HK-2 (cell line): ENCODE measurements at regions not wholly inside any gene's neighbourhood (a gene's known extent, or its start where the extent isn't known, plus 50 kb on each side); places are given as distances from the start of the nearest gene placed in this dataset.
"Not testable (repeated sequence)": the region's sequence is repeated elsewhere in the genome, so short reads cannot be mapped to it uniquely, and the experiment has no call there.

Experiments
- DNase-seq: peaks from one replicate; pipeline ENCODE4 v3.0.0-alpha.2; 2018; ENCODE audit not compliant: unreplicated experiment

DNA sequence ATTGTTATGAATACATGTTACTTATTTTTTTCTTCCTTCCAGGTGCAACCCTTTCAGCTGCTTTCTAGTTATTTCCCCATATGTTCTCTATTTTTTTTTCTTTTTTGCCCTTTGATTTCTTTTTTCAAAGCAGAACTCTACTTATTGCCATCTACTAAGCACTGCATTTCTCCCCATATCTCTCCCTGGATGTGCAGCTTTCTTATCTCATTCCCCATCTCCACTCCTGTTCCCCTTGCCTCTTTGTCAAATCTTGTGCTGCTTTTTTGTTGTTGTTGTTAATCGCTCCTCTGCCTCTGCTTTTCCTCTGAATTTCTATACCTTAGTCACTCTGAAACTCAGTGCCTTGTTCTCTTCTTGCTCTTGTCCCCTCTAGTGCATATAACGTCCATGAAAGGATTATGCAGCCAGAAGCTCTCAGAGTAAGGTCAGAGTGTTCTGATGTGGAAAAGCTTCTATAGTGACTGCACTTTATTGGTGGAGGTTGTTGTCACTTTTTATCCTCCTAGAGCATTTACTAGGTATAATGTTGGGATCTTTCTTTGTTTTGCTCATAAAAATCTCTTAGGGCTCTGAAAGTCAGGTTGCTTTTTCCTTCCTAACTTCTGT, 51.1 kb upstream of the JADE1 start:
- no peak for DNase-seq

DNA sequence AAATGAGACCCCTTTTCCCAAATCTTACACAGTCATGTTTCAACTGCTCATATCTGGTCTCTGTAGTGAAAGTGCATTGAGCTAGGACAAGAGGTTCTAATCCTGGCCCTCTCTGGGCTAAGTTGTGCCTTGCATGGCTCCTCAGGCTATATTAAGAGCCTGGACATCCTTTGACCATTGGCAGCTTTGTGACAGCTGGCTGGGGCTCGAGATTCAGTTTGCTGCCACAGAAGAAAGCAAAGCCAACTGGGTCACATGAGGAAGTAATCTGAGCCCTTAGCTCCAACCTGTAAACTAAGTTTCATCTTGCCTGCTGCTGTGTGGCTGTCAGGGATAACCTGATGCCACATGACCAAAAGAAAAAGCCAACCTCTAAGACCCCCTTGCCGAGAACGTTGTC, 51.8 kb upstream of the JADE1 start:
- no peak for DNase-seq

DNA sequence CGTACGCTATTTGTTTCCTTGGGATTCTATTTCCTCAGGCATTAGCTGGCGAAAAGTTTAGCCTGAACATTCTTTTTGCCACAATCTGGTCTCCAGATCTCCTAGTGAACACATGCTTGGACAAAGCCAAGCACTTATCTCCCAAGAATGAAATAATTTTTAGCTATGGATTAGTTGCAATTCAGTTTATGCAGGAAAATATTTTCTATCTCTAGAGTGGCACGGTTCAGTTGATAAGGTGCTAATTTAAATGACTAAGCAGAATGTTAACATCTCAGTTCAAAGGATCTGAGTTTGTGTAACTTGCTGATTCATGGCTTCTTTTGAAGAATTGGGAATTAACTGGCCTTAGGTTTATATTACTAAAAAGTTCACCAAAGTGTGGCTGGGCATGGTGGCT, 58.1 kb upstream of the JADE1 start:
- DNase-seq, result no peak

DNA sequence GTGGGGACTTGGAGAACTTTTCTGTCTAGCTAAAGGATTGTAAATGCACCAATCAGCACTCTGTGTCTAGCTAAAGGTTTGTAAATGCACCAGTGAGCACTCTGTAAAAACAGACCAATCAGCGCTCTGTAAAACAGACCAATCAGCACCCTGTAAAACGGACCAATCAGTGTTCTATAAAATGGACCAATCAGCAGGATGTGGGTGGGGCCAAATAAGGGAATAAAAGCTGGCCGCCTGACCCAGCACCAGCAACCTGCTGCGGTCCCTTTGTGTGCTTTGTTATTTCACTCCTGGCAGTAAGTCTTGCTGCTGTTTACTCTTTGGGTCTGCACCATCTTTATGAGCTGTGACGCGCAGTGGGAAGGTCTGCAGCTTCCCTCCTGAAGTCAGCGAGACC, 67.8 kb upstream of the JADE1 start:
- DNase-seq, result not testable (repeated sequence)

DNA sequence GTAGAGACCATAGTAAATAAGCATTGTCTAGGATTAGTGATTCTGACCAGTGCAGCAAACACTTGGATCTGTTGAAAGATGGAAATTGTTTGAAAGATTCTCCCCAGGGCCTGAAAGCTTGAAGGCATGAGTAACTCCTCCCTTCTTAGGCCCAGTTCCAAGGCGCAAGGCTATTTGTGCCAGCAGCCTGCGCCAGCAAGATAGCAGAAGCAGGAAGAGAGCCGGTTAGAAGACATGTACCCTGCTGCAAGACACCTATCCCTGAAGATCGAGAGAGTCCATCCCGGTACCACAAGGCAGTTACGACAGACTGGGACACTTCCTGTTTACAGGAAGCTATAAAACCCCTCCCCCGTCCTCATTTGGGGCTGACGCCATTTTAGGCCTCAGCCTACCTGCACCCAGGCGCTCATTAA, 72.4 kb upstream of the JADE1 start:
- DNase-seq, result no peak

DNA sequence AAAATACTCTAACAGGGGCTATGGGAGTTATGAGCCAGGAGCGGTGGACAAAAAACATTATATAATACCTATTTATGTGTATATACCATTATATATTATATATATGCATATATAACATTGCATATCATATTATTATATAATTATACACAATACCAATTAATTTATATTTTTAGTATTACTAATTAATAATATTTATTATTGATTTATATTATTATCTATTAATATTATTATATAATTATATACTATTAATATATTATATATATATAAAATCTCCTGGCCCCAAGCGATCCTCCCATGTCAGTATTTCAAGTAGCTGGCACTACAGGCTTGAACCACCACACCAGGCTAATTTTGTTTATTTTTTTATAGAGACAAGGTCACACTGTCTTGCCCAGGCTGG, 73.8 kb upstream of the JADE1 start:
- no peak for DNase-seq

DNA sequence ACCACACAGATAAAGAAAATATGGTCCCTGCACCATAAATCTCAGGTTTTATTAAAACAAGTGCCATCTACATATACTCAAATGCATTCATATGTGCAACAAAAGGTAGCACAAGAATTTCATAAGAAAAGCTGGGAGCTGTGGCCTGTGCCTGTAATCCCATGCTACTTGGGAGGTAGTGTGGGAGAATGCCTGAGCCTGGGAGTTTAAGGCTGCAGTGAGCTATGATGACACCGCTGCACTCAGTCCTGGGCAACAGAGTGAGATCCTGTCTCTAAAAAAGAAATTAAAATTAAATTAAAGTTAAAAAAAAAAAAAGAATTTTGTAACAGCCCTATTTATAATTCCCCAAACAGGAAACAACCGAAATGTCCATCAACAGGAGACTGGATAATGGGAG, 81.3 kb upstream of the JADE1 start:
- no peak for DNase-seq

DNA sequence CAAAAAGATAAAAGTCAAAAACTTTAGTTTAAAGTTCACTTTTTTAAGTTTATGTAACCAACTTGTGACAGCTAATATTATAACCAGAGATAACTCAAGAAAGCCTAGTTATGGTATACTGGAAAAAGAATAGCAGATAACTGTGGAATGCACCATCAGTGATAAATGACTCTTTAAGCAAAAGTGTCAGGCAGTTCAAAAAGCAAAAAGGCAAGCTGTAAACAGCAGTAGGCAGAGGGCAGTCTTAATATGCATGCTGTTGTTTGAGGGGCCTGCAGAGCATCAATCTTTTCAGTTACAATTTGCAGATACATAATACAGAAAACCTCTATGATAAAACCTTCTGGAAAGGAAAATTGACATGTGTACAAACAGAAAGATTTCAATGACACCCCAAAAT, 81.8 kb upstream of the JADE1 start:
- no peak for DNase-seq

DNA sequence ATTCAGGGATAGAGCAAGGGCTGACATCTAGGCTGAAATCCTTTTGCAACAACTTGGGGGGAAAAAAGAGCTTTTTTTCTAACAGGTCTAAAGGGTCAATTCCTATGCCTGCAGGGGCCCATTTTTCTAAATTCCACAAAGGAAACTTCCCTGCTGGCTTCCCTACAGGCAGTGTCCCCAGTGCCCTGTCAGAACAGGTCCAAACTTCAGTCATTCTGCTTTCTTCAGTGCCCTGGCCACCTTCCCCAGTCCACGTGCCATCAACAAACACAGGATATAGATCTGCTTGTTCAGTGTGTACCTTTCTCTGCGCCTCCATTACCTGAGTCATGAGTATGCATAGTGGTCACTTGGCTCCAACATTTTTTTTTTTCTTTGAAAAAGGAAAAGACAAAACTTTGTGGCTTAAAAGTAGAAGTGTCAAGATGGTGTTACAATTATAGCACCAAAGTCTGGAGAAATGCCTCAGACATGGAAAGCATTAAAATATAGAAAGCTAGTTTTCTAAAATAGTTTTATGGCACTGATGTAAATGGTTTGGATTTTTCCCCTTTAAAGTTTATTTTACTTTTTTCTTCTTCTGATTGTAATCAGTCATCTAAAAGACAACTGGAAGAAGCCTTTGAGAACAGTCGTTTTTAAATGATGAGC, 84.0 kb upstream of the JADE1 start:
- DNase-seq, result no peak

DNA sequence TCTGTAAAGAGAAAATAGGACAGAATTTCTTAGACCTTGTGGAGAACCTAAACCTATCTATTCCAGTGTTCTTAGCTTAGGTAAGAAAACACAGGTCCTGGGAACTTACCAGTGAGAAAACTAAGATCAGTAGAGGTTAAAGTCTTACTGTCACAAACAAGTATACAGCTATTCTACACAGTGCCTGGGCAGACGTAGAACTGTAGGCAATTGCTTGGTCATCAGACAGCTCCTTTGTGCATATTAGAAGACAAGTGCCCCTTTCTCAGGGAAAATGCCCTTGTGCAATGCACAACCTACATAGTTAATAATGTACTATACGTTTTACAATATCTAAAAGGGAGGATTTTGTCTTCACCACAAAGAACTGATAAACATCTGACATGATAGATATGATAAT, 86.6 kb upstream of the JADE1 start:
- DNase-seq, result no peak

DNA sequence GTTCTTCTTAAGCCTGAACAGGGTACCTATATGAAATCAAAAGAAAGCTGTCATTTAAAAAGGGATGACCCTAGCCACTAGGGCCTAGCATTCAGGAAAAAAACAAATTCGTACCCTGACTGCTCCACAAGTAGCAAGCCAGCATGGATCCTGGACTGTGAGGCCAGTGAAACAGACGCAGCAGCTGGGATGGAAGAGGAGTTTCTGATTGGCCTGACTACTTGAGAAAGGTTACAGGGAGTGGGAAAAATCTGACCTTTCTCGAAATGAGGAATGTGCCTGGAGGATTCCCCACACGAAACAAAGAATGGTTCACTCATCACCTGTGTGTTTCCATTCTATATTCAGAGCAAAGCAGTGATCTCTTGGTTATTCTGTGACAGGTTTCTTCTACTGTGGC, 87.6 kb upstream of the JADE1 start:
- no peak for DNase-seq

DNA sequence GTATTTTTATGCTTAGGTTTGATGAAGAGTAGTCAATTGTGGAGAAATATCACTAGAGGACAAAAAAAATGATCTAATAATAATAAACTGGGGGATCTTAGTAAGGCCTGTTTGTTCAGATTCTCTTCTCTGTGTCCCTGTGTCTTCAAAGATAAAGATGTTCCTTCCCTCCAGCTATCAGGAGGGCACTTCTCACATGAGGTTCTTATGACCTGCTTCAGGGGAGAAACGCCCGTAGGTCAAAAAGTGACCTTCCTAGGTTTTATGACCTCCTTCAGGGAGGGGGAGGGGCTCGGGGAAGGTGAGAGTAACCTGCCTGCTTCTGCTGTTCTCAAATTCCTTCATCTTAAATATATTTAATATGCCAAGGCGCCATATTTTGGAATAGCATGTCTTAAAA, 89.2 kb upstream of the JADE1 start:
- DNase-seq, result no peak

DNA sequence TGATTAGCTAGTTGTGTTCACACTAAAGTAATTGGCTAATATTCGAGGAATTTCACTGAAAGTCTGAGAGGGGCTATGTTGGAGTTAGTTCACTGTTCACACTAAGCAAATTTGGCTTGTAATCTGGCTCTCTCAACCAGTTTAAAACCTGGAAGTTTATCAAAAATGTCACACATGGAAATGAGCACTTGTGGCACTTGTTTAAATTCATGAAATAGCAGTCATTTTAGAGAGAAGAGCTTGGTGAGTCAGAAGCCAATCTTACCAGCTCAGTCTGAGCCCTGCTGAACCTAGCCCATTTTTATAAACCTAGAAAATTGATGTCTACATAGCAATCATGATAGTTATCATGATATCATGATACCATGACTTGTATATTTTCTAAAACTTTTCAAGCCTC, 90.7 kb upstream of the JADE1 start:
- DNase-seq, result no peak

DNA sequence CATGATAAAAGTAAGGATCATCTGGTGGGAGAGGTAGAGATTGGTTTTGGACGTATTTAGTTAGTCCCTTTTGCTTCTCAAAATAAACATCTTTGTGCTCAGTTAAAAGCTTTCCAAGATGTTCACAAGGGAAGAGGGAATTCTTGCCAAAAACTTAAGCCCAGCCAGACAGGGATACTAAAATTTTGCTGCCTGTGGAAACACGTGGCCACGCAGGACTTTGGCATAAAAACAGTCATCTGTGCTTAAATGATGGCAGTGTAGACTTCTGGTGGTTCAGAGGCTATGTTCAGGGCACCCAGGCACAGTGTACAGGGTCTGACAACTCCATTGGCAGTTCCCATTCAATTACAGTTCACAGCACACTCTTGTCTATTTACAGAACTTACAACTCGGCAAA, 93.2 kb upstream of the JADE1 start:
- no peak for DNase-seq

DNA sequence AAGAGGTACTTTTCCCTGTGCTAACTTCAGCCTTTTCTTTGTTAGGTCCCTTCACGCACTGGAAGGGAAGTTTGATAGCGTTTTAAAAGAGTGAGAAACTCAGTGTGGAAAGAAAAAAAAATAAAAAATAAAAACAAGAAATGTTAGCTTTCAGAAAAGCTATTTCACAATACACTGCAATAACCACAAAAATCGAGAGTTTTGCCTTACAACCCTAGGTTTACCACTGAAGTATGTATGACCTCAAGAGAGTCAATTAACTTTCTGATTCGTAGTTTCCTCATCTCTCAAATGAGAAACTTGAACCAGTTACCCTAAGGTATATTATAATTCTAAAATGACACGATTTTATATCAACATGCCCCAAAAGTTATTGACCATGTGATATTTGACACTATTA, 93.9 kb upstream of the JADE1 start:
- DNase-seq, result no peak

DNA sequence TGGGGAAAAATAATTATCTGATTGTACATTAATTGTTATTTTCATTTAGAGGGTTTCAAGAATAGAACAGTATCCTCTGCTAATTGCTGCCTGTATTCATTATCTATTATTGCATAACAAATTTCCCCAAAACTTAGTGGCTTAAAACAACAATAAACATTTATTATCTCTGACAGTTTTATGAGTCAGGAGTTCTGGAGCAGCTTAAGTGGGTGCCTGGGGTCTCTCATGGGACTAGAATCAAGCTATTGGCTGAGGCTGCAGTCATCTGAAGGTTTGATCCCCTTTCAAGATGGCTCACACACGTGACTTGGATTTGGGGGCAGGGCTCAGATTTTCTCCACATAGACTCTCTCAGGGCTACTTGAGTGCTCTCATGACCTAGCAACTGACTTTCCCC, 98.1 kb upstream of the JADE1 start:
- no peak for DNase-seq

DNA sequence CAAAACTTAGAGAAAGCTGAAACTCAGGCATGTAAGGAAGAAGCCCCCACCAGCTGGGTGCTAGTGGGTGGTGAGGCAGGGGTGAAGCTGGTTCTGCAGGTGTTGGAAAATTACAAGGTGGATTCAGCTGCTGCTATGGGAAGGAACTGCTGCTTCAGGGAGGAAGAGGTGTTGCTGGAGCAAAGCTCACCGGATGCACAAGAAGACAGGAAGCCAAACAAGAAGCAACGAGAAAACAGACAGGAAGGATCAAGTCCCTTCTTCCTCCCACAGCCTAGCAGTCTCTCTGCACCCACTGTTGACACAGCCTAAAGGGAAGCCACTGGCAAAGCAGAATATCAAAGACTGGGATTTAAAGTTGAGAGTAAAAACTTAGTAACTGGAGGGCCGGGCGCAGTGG, 100.2 kb upstream of the JADE1 start:
- DNase-seq, result no peak

DNA sequence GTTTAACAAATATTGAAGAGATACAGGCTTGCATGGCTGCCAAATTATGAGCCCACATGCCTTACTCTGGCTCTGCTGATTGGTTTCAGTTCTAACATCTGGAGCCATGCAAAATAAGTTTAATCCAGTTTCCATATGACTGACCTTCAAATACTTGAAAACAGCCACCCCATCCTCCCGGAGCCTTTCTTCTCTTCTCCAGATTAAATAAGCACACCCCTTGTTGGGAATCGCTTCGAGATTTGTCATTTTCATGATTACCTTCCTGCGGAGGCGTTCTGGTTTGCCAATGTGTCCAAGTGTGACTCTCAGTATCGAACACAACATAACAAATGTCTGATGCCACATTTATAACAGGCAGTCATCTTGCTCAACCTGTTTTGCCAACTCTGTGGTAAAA, 101.6 kb upstream of the JADE1 start:
- DNase-seq, result no peak

DNA sequence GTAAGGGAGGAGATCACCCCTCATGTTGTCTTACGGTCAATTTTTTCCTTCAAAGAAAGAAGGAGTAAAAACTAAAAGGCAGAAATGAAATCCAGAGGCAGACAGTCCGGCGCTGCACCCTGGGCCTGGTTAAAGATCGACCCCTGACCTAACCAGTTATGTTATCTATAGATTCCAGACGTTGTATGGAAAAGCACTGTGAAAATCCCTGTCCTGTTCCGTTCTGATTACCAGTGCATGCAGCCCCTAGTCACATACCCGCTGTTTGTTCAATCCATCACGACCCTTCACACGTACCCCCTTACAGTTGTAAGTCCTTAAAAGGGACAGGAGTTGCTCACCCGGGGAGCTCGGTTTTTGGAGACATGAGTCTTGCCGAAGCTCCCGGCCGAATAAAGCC, 105.6 kb upstream of the JADE1 start:
- no peak for DNase-seq

DNA sequence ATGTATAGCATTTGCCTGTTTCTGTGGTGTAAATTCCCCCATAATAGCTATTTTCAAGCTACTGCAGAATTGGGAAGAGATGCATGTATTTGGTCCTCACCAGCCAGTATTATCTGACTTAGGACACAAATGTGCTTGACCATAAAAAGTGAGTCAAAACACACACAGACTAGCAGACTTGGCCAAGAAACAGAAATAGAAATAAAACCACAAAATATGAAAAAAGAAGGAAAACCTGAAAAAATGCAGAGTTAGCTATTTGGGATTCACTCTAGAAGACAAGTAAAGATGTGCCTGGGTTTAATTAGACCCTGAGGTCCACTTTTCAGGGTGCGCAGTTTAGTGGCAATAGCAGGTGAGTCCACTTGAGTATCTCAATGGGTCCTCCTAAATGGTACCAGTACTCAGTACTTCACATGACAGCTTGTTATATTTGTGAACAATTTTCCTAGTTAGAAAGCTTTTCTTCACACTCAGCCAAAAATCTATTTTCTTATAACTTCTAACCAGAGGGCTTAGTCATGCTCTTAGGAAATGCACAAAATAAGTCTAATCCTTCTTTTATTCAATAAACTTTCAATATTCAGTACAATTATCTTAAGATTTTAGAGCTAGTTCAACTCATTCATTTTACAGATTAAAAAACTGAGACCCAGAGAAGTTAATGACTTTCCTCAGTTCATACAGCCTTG, 108.7 kb upstream of the JADE1 start:
- no peak for DNase-seq

DNA sequence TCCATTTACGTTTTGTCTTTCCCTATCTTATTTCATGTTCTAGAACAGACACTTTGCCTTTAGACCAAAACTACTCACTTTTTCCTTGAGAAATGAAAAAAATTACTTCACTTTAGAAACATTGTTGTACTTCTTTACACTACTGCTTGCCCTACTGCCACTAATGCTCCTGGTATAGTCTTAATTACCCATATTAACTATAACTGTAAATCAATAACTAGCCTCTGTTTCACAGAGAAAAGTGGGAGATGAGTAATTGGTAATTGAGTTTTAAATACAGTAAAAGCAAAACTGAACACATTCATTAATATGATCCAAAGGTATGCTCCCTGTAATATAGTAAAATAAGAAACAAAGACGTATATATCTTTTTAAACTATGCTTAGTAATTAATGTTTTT, 111.1 kb upstream of the JADE1 start:
- DNase-seq, result no peak

DNA sequence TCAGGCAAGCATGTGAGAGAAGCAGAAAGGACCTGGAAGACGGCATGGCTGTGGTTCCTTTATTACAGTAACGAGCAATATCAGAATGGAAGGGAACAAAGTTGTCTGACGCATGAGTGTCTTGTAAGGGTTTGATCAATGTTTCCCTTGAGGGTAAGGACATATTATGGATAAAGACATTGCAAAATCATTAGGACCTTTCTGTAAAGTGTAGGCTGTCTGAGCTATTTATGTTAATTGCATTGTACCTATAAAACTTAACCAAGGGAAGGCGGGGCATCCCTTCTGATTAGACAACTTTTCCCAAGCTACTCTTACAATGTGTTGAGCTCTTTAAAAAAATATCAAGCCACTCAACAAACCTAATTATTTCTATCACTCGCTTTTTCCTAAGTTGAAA, 112.2 kb upstream of the JADE1 start:
- DNase-seq, result no peak

DNA sequence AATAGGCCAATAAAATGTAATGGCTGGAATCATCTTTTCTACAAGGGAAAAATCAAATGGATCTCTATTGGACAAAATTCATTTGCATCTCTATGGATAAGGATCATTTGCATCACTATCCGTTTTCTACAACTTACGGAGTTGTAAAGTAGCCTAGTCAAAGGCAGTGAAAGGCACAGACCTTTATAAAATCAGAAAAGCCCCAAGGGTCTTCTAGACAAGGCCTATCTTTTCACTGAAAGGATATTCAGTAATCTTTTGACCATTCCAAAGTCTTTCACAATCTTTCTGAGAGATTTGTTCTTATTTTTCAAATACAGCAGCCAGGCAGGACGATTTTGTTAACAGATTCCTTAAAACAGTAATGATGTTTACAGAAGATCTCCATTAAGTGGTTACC, 119.5 kb upstream of the JADE1 start:
- no peak for DNase-seq
